ENCODE measurements at regions not wholly inside any gene's neighbourhood (a gene's known extent, or its start where the extent isn't known, plus 50 kb on each side); places are given as distances from the start of the nearest gene placed in this dataset.

GRCh38 chr1:24985737-24986136 lies 55.7 kb upstream of the RUNX3 start:
- DNase-seq (ENCODE audit: low read depth) = no peak

GRCh38 chr1:24984800-24985522 lies 54.9 kb upstream of the RUNX3 start:
- DNase-seq (ENCODE audit: low read depth) = no peak

GRCh38 chr1:24984300-24984699 lies 54.2 kb upstream of the RUNX3 start:
- no peak for DNase-seq (ENCODE audit: low read depth)

- no peak for DNase-seq (ENCODE audit: low read depth)
These were observed 53.1 kb upstream of the RUNX3 start for GRCh38 chr1:24983006-24983680.

- no peak for DNase-seq (ENCODE audit: low read depth)
These were observed 51.5 kb upstream of the RUNX3 start for GRCh38 chr1:24981631-24982005.

- DNase-seq (ENCODE audit: low read depth) = no peak
These were observed 51.0 kb upstream of the RUNX3 start for GRCh38 chr1:24980836-24981630.

All from stimulated activated CD8-positive, alpha-beta memory T cell treated with anti-CD3 and anti-CD28 coated beads, Interleukin-7, amount 100 ng/mL, for 24 hours (primary cell).